HL-60 (cell line): ENCODE measurements at regions not wholly inside any gene's neighbourhood (a gene's known extent, or its start where the extent isn't known, plus 50 kb on each side); places are given as distances from the start of the nearest gene placed in this dataset.

ENCODE experiments used
- CTCF ChIP-seq: IDR thresholded peaks from one replicate; pipeline ENCODE4 v1.5.1; 2011; ENCODE audit warnings: low read length, control low read depth, inconsistent platforms; ENCODE audit not compliant: insufficient read depth
- GABPA ChIP-seq: IDR thresholded peaks from 2 replicates; pipeline ENCODE4 v1.6.1; 2012; ENCODE audit warnings: low read depth

DNA sequence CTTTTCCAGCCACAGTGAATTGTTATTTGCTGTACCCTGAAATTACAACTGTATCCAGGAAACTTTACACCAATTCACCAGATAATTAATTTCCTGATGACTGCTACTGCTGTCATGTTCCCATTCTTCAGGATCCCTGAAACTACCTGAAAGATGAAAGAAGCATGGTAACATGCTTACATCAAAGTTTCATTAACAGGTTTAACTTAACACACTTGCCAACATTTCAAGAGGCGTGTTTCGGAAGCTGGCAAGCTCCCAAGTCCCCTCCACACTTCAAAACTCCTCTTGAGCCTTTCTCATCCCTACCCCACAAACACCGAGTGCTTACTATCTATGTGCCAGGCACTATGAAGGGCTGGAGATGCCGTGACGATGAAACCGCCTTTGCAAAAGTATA, 88.6 kb downstream of the MPP7 start:
- TF ChIP-seq CTCF, result no peak
- no peak for TF ChIP-seq GABPA
